ENCODE measurements at regions not wholly inside any gene's neighbourhood (a gene's known extent, or its start where the extent isn't known, plus 50 kb on each side); places are given as distances from the start of the nearest gene placed in this dataset.

- intact Hi-C loops (cut with DNase I), result no loop called here
- DNase-seq, result no peak
These were observed 538.4 kb downstream of the STK39 start for GRCh38 chr2:167708998-167709397.

GRCh38 chr2:167706800-167707199 lies 540.6 kb downstream of the STK39 start:
- intact Hi-C loops (cut with DNase I), result no loop called here
- DNase-seq, result no peak

GRCh38 chr2:167703441-167703840 lies 544.0 kb downstream of the STK39 start:
- no peak for DNase-seq
- intact Hi-C loops (cut with DNase I), result no loop called here

GRCh38 chr2:167702227-167702626 lies 545.2 kb downstream of the STK39 start:
- intact Hi-C loops (cut with DNase I), result no loop called here
- no peak for DNase-seq

GRCh38 chr2:167701651-167702050 lies 545.7 kb downstream of the STK39 start:
- intact Hi-C loops (cut with DNase I), result no loop called here
- no peak for DNase-seq

- intact Hi-C loops (cut with DNase I), result no loop called here
- DNase-seq, result no peak
These were observed 549.4 kb downstream of the STK39 start for GRCh38 chr2:167697948-167698347.

GRCh38 chr2:167697194-167697593 lies 550.2 kb downstream of the STK39 start:
- DNase-seq, result no peak
- intact Hi-C loops (cut with DNase I), result no loop called here

GRCh38 chr2:167692936-167693335 lies 554.5 kb downstream of the STK39 start:
- DNase-seq, result no peak
- intact Hi-C loops (cut with DNase I), result no loop called here

GRCh38 chr2:167692191-167692590 lies 555.2 kb downstream of the STK39 start:
- no peak for DNase-seq
- intact Hi-C loops (cut with DNase I), result no loop called here

- intact Hi-C loops (cut with DNase I), result no loop called here
- DNase-seq, result no peak
These were observed 558.0 kb downstream of the STK39 start for GRCh38 chr2:167689444-167689843.

GRCh38 chr2:167686691-167687090 lies 560.7 kb downstream of the STK39 start:
- no peak for DNase-seq
- intact Hi-C loops (cut with DNase I), result no loop called here

- peak in 18 of 42 donors; percentile 8 to 63 (median 27) for DNase-seq
- intact Hi-C loops (cut with DNase I), result no loop called here
These were observed 566.0 kb downstream of the STK39 start for GRCh38 chr2:167681234-167682015.

GRCh38 chr2:167678158-167678557 lies 569.2 kb downstream of the STK39 start:
- no peak for DNase-seq
- intact Hi-C loops (cut with DNase I), result no loop called here

- intact Hi-C loops (cut with DNase I), result no loop called here
- no peak for DNase-seq
These were observed 571.5 kb downstream of the STK39 start for GRCh38 chr2:167675906-167676305.

- DNase-seq, result no peak
- intact Hi-C loops (cut with DNase I), result no loop called here
These were observed 576.8 kb downstream of the STK39 start for GRCh38 chr2:167670588-167670987.

- intact Hi-C loops (cut with DNase I), result no loop called here
- no peak for DNase-seq
These were observed 594.3 kb downstream of the STK39 start for GRCh38 chr2:167653131-167653530.

GRCh38 chr2:167652401-167652800 lies 595.0 kb downstream of the STK39 start:
- intact Hi-C loops (cut with DNase I), result no loop called here
- DNase-seq, result no peak

GRCh38 chr2:167651406-167652151 lies 595.8 kb downstream of the STK39 start:
- intact Hi-C loops (cut with DNase I), result no loop called here
- DNase-seq, result no peak

- no peak for DNase-seq
- intact Hi-C loops (cut with DNase I), result no loop called here
These were observed 600.8 kb downstream of the STK39 start for GRCh38 chr2:167646557-167646956.

GRCh38 chr2:167640096-167640495 lies 607.3 kb downstream of the STK39 start:
- DNase-seq, result peak in 20 of 42 donors; percentile 2 to 68 (median 18)
- intact Hi-C loops (cut with DNase I), result no loop called here

GRCh38 chr2:167637741-167638140 lies 609.7 kb downstream of the STK39 start:
- intact Hi-C loops (cut with DNase I), result no loop called here
- no peak for DNase-seq
